ENCODE measurements at regions not wholly inside any gene's neighbourhood (a gene's known extent, or its start where the extent isn't known, plus 50 kb on each side); places are given as distances from the start of the nearest gene placed in this dataset.

GRCh38 chr16:6160303-6160702 lies 1062.7 kb upstream of the EEF2KMT start:
- TF ChIP-seq SIN3A (IDR thresholded peaks at IDR 0.05; ENCODE audit: borderline replicate concordance, insufficient read depth, low read length) = no peak
- TF ChIP-seq REST (IDR thresholded peaks at IDR 0.05; ENCODE audit: insufficient read depth in 1 of 2, low read depth in 2 of 2, low read length in 2 of 2) = no peak
- TF ChIP-seq POLR2AphosphoS5 (IDR thresholded peaks at IDR 0.05; ENCODE audit: low read depth, low read length) = no peak
- TF ChIP-seq TAF1 (IDR thresholded peaks at IDR 0.05; ENCODE audit: borderline replicate concordance, insufficient read depth, low read length) = no peak
- TF ChIP-seq FOXP2 (optimal IDR thresholded peaks at IDR 0.05; ENCODE audit: borderline replicate concordance, extremely low read depth, extremely low read length, insufficient read depth) = no peak

- no peak for TF ChIP-seq SIN3A (IDR thresholded peaks at IDR 0.05; ENCODE audit: borderline replicate concordance, insufficient read depth, low read length)
- no peak for TF ChIP-seq REST (IDR thresholded peaks at IDR 0.05; ENCODE audit: insufficient read depth in 1 of 2, low read depth in 2 of 2, low read length in 2 of 2)
These were observed 1060.2 kb upstream of the EEF2KMT start for GRCh38 chr16:6157806-6158205.

GRCh38 chr16:6155271-6155670 lies 1057.7 kb upstream of the EEF2KMT start:
- TF ChIP-seq TAF1 (IDR thresholded peaks at IDR 0.05; ENCODE audit: borderline replicate concordance, insufficient read depth, low read length) = no peak
- no peak for TF ChIP-seq SIN3A (IDR thresholded peaks at IDR 0.05; ENCODE audit: borderline replicate concordance, insufficient read depth, low read length)
- no peak for TF ChIP-seq POLR2AphosphoS5 (IDR thresholded peaks at IDR 0.05; ENCODE audit: low read depth, low read length)
- no peak for TF ChIP-seq REST (IDR thresholded peaks at IDR 0.05; ENCODE audit: insufficient read depth in 1 of 2, low read depth in 2 of 2, low read length in 2 of 2)
- no peak for TF ChIP-seq FOXP2 (optimal IDR thresholded peaks at IDR 0.05; ENCODE audit: borderline replicate concordance, extremely low read depth, extremely low read length, insufficient read depth)

- TF ChIP-seq FOXP2 (optimal IDR thresholded peaks at IDR 0.05; ENCODE audit: borderline replicate concordance, extremely low read depth, extremely low read length, insufficient read depth) = no peak
- TF ChIP-seq POLR2AphosphoS5 (IDR thresholded peaks at IDR 0.05; ENCODE audit: low read depth, low read length) = no peak
- TF ChIP-seq SIN3A (IDR thresholded peaks at IDR 0.05; ENCODE audit: borderline replicate concordance, insufficient read depth, low read length) = no peak
- TF ChIP-seq REST (IDR thresholded peaks at IDR 0.05; ENCODE audit: insufficient read depth in 1 of 2, low read depth in 2 of 2, low read length in 2 of 2) = no peak
- TF ChIP-seq TAF1 (IDR thresholded peaks at IDR 0.05; ENCODE audit: borderline replicate concordance, insufficient read depth, low read length) = no peak
These were observed 1056.3 kb upstream of the EEF2KMT start for GRCh38 chr16:6153901-6154300.

DNA sequence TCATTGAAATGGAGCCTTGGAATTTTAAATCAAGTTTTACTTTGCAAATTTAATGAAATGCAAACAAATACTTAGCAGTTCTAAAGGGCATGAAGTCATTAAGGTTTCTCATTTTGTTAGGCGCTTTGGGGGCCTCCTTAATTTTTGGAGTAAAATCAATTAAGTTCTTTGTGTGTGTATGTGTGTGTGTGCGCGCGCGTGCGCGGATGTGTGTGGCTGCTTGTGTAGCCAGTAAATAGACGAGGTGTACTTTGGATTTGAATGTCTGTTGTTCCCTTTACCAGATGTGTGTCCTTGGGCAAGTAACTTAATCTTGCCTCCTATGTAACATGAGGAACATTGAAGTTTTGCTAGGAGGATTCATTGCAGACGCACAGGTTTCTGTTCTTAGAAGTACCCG lies 1051.4 kb upstream of the EEF2KMT start:
- TF ChIP-seq REST (IDR thresholded peaks at IDR 0.05; ENCODE audit: insufficient read depth in 1 of 2, low read depth in 2 of 2, low read length in 2 of 2) = no peak
- TF ChIP-seq POLR2AphosphoS5 (IDR thresholded peaks at IDR 0.05; ENCODE audit: low read depth, low read length) = no peak
- no peak for TF ChIP-seq FOXP2 (optimal IDR thresholded peaks at IDR 0.05; ENCODE audit: borderline replicate concordance, extremely low read depth, extremely low read length, insufficient read depth)
- TF ChIP-seq TAF1 (IDR thresholded peaks at IDR 0.05; ENCODE audit: borderline replicate concordance, insufficient read depth, low read length) = no peak
- TF ChIP-seq SIN3A (IDR thresholded peaks at IDR 0.05; ENCODE audit: borderline replicate concordance, insufficient read depth, low read length) = no peak
